Right lobe of liver (tissue), 4 donors: ENCODE measurements at regions not wholly inside any gene's neighbourhood (a gene's known extent, or its start where the extent isn't known, plus 50 kb on each side); places are given as distances from the start of the nearest gene placed in this dataset.

ENCODE experiments used
- CTCF ChIP-seq, 4 donors: fragments of 200-600 bp in 3 of 4; fragments of 450-650 bp in 1 of 4; IDR thresholded peaks; one replicate each; pipeline versions ENCODE4 v1.5.1 to v1.8.0; 2016 to 2022; ENCODE audit warnings: antibody characterized with exemption in 4 of 4, mild to moderate bottlenecking in 2 of 4
- POLR2A ChIP-seq: fragments of 450-650 bp; IDR thresholded peaks from one replicate; pipeline ENCODE4 v1.6.1; 2017; ENCODE audit warnings: antibody characterized with exemption, mild to moderate bottlenecking
- donor health status: DM: no; HTN: no; CAD: no.
- donor health status: DM: no; HTN: no; CAD: no.
- donor health status: DM: no; HTN: yes; CAD: no.

- TF ChIP-seq POLR2A = no peak
- no peak for TF ChIP-seq CTCF (IDR thresholded peaks at IDR 0.05)
Observed at GRCh38 chr10:10797513-10797912, 220.2 kb upstream of the CELF2 start.
